HepG2 (cell line): ENCODE measurements at regions not wholly inside any gene's neighbourhood (a gene's known extent, or its start where the extent isn't known, plus 50 kb on each side); places are given as distances from the start of the nearest gene placed in this dataset.

Experiments
- ATAC-seq: fragments of 200-7000 bp; cut with Tn5 transposase; 3 replicates; pipeline ENCODE4 v1.9.1; 2020; ENCODE audit warnings: mild to moderate bottlenecking, moderate library complexity
- BruUV-seq: library from RNA; stranded (reverse); fragments of 400-500 nt; replicated peaks from 2 replicates; lab custom pipeline; 2021; lab: Mats Ljungman, UMichigan
- CTCF ChIA-PET: fragments of 300-600 bp; formaldehyde crosslinking; extraction: SDS; loops from one replicate; lab custom pipeline; 2021; ENCODE audit warnings: low total read pairs, inconsistent platforms, low intra/inter-chr PET ratio; lab: Yijun Ruan, JAX
- POLR2A ChIA-PET: fragments of 350-600 bp; sonication (Branson Sonifier 250); formaldehyde crosslinking; loops from one replicate; lab custom pipeline; 2020; ENCODE audit warnings: antibody characterized with exemption, inconsistent platforms; lab: Yijun Ruan, JAX
- DNase-seq: peaks from one replicate; pipeline ENCODE4 v3.0.0-alpha.2; 2015; ENCODE audit warnings: low spot score
- FAIRE-seq: peaks from 3 replicates; lab custom pipeline; 2011; peaks lifted over from hg19 to GRCh38; lab: Jason Lieb, UNC
- H2AFZ ChIP-seq: one replicate; pipeline ENCODE4 v1.6.1; 2011; ENCODE audit warnings: low read length, inconsistent platforms
- H3K27ac ChIP-seq: fragments of 300-600 bp; 3 replicates; pipeline ENCODE4 v1.8.0; 2011; ENCODE audit warnings: mixed run types, mild to moderate bottlenecking, mixed read lengths, low read length, inconsistent platforms; ENCODE audit not compliant: insufficient read depth; ENCODE audit errors: extremely low read length
- H3K27me3 ChIP-seq, 2 experiments: fragments of 200-600 bp in 1 of 2; 2 replicates in 1 of 2; 3 replicates in 1 of 2; pipeline versions ENCODE4 v1.6.0 to v1.8.0; 2011; ENCODE audit warnings: low read length in 2 of 2, mild to moderate bottlenecking in 2 of 2, moderate library complexity in 2 of 2, inconsistent platforms in 1 of 2; ENCODE audit not compliant: insufficient read depth in 2 of 2, control insufficient read depth in 1 of 2
- H3K36me3 ChIP-seq, 2 experiments: fragments of 200-600 bp in 1 of 2; replicated peaks in 1 of 2; 2 replicates in 1 of 2; 3 replicates in 1 of 2; pipeline versions ENCODE4 v1.5.1 to v1.8.0; 2011; ENCODE audit warnings: low read length in 2 of 2, inconsistent platforms in 1 of 2; ENCODE audit not compliant: insufficient read depth in 2 of 2, control insufficient read depth in 1 of 2
- H3K4me1 ChIP-seq: 2 replicates; pipeline ENCODE4 v1.5.1; 2012; ENCODE audit warnings: low read length, inconsistent platforms; ENCODE audit not compliant: insufficient read depth
- H3K4me2 ChIP-seq: 2 replicates; pipeline ENCODE4 v1.6.0; 2011; ENCODE audit warnings: low read depth, low read length, inconsistent platforms
- H3K4me3 ChIP-seq, 3 experiments: fragments of 200-600 bp in 1 of 3; sonication (generic), shearing (Covaris generic) in 1 of 3; replicated peaks in 1 of 3; 2 replicates each; pipeline ENCODE4 v1.5.1; 2011 to 2016; ENCODE audit warnings: low read length in 3 of 3, inconsistent platforms in 2 of 3, low read depth in 2 of 3, mild to moderate bottlenecking in 2 of 3, control low read depth in 1 of 3, mixed read lengths in 1 of 3; ENCODE audit not compliant: insufficient read depth in 1 of 3
- H3K79me2 ChIP-seq: one replicate; pipeline ENCODE4 v1.6.1; 2011; ENCODE audit warnings: low read length, inconsistent platforms; ENCODE audit not compliant: insufficient read depth
- H3K9ac ChIP-seq: 2 replicates; pipeline ENCODE4 v1.6.0; 2011; ENCODE audit warnings: mild to moderate bottlenecking, low read depth, low read length, inconsistent platforms; ENCODE audit not compliant: insufficient read depth
- H3K9me3 ChIP-seq: 2 replicates; pipeline ENCODE4 v1.5.1; 2012; ENCODE audit warnings: mild to moderate bottlenecking, low read length
- H4K20me1 ChIP-seq: 2 replicates; pipeline ENCODE4 v1.6.0; 2011; ENCODE audit warnings: inconsistent platforms, mild to moderate bottlenecking, low read length, moderate library complexity; ENCODE audit not compliant: insufficient read depth
- CEBPB ChIP-seq: IDR thresholded peaks from 2 replicates; pipeline ENCODE4 v1.6.1; 2011; ENCODE audit warnings: low read depth, low read length, improper control_type of control experiment, borderline replicate concordance
- FOSL2 ChIP-seq: sonication (generic); formaldehyde crosslinking; IDR thresholded peaks from 2 replicates; pipeline ENCODE4 v1.4.0; 2020; ENCODE audit warnings: missing genetic modification reagents
- FOXP4 ChIP-seq: sonication (generic); formaldehyde crosslinking; IDR thresholded peaks from 2 replicates; pipeline ENCODE4 v1.4.0; 2020; ENCODE audit warnings: missing genetic modification reagents
- MIER3 ChIP-seq: IDR thresholded peaks from 2 replicates; pipeline ENCODE4 v1.6.1; 2016; ENCODE audit warnings: missing compliant biosample characterization, borderline replicate concordance
- MXD4 ChIP-seq: IDR thresholded peaks from 2 replicates; pipeline ENCODE4 v1.6.1; 2016; ENCODE audit warnings: mild to moderate bottlenecking, missing biosample characterization, missing genetic modification reagents
- NCOA1 ChIP-seq: sonication (generic); formaldehyde crosslinking; IDR thresholded peaks from 2 replicates; pipeline ENCODE4 v1.9.0; 2021; ENCODE audit warnings: missing genetic modification reagents
- ONECUT2 ChIP-seq: sonication (generic); formaldehyde crosslinking; IDR thresholded peaks from 2 replicates; pipeline ENCODE4 v1.4.0; 2020; ENCODE audit warnings: missing genetic modification reagents
- SKI ChIP-seq: fragments of 450-650 bp; IDR thresholded peaks from one replicate; pipeline ENCODE4 v1.6.1; 2018; ENCODE audit warnings: mild to moderate bottlenecking; ENCODE audit not compliant: partially characterized antibody
- USF2 ChIP-seq, 2 experiments: sonication (generic) in 1 of 2; formaldehyde crosslinking in 1 of 2; IDR thresholded peaks; 2 replicates each; pipeline versions ENCODE4 v1.5.1 to v1.6.1; 2011 to 2020; ENCODE audit warnings: borderline replicate concordance in 1 of 2, low read depth in 1 of 2, low read length in 1 of 2, mild to moderate bottlenecking in 1 of 2, missing genetic modification reagents in 1 of 2, moderate library complexity in 1 of 2
- ZBTB20 ChIP-seq: sonication (generic); formaldehyde crosslinking; IDR thresholded peaks from 2 replicates; pipeline ENCODE4 v1.8.1; 2023; ENCODE audit warnings: missing genetic modification reagents, low read depth, mild to moderate bottlenecking, borderline replicate concordance
- ZNF12 ChIP-seq: sonication (generic); formaldehyde crosslinking; IDR thresholded peaks from 2 replicates; pipeline ENCODE4 v1.5.0; 2020; ENCODE audit warnings: missing genetic modification reagents
- ZNF234 ChIP-seq: sonication (generic); formaldehyde crosslinking; conservative IDR thresholded peaks from 2 replicates; pipeline ENCODE4 v1.5.1; 2020; ENCODE audit warnings: mild to moderate bottlenecking, missing genetic modification reagents
- ZNF329 ChIP-seq: sonication (generic); formaldehyde crosslinking; IDR thresholded peaks from 2 replicates; pipeline ENCODE4 v1.9.0; 2021; ENCODE audit warnings: low read depth, mild to moderate bottlenecking, missing genetic modification reagents
- ZNF749 ChIP-seq: sonication (generic); formaldehyde crosslinking; IDR thresholded peaks from 2 replicates; pipeline ENCODE4 v1.8.0; 2022; ENCODE audit warnings: mild to moderate bottlenecking, missing genetic modification reagents, moderate library complexity, borderline replicate concordance
- WGBS: methylation state at CpG from one replicate; pipeline ENCODE4 v1.1.6; 2017; ENCODE audit warnings: low lambda C conversion rate; 5-methylcytosine and 5-hydroxymethylcytosine counted together
- in situ Hi-C: cut with HindIII; loops from 2 replicates; pipeline ENCODE4 v1.10.0; 2017; ENCODE audit warnings: low pct_unique_long_range_greater_than_20kb; ENCODE audit not compliant: extremely low pct_ligation_motif_present
- intact Hi-C: fragments of 100-400 bp; cut with micrococcal nuclease; formaldehyde crosslinking; loops from one replicate; pipeline ENCODE4 v1.10.0; 2022; ENCODE audit not compliant: unreplicated experiment
- TF ChIP-seq, protein P1 (sequence below): sonication (generic); formaldehyde crosslinking; IDR thresholded peaks from 2 replicates; pipeline ENCODE4 v1.5.1; 2020; ENCODE audit warnings: mild to moderate bottlenecking, missing genetic modification reagents, borderline replicate concordance

- WGBS, result 0% methylated on average over 2 of the region's 2 CpGs
- Histone ChIP-seq H3K4me3 (no peak overlapping the region), H3K9me3 (no peaks in the 10 kb centered on the region), H4K20me1 (no peaks in the 10 kb centered on the region), H2AFZ (no peak overlapping the region), H3K27ac (no peak overlapping the region), H3K9ac (no peak overlapping the region), H3K4me1 (no peaks in the 10 kb centered on the region), H3K4me2 (no peak overlapping the region), H3K27me3 (no peaks in the 10 kb centered on the region), H3K36me3 (no peaks in the 10 kb centered on the region), H3K79me2 (no peaks in the 10 kb centered on the region)
- BruUV-seq, result no TSS peak
- FAIRE-seq (no peak), ATAC-seq (no peak), DNase-seq (no peak)
- ChIA-PET POLR2A (no interaction called here), CTCF (no interaction called here)
- in situ Hi-C loops (no loop called here), intact Hi-C loops (no loop called here)
- TF ChIP-seq CEBPB (no peak), ZNF234 (no peak), FOSL2 (CRISPR knock-in tag) (no peak), ONECUT2 (no peak), MXD4 (CRISPR knock-in tag) (no peak), ZNF12 (CRISPR knock-in tag) (no peak), ZNF749 (CRISPR knock-in tag) (no peak), FOXP4 (no peak), MIER3 (CRISPR knock-in tag) (no peak), NCOA1 (no peak), USF2 (IDR thresholded peaks at IDR 0.05; ENCODE audit: low read depth, low read length) (no peak), USF2 (CRISPR knock-in tag; IDR thresholded peaks at IDR 0.05; ENCODE audit: borderline replicate concordance) (no peak), SKI (no peak), ZNF329 (CRISPR knock-in tag) (no peak), ZBTB20 (CRISPR knock-in tag) (no peak)
- TF ChIP-seq, protein P1, sequence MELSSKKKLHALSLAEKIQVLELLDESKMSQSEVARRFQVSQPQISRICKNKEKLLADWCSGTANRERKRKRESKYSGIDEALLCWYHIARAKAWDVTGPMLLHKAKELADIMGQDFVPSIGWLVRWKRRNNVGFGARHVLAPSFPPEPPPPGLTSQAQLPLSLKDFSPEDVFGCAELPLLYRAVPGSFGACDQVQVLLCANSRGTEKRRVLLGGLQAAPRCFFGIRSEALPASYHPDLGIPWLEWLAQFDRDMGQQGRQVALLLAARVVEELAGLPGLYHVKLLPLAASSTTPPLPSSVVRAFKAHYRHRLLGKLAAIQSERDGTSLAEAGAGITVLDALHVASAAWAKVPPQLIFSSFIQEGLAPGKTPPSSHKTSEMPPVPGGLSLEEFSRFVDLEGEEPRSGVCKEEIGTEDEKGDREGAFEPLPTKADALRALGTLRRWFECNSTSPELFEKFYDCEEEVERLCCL (CRISPR knock-in tag), result no peak
Observed at GRCh38 chr18:37869051-37869450, 303.5 kb upstream of the CELF4 start.
